ENCODE measurements at regions not wholly inside any gene's neighbourhood (a gene's known extent, or its start where the extent isn't known, plus 50 kb on each side); places are given as distances from the start of the nearest gene placed in this dataset.

DNA sequence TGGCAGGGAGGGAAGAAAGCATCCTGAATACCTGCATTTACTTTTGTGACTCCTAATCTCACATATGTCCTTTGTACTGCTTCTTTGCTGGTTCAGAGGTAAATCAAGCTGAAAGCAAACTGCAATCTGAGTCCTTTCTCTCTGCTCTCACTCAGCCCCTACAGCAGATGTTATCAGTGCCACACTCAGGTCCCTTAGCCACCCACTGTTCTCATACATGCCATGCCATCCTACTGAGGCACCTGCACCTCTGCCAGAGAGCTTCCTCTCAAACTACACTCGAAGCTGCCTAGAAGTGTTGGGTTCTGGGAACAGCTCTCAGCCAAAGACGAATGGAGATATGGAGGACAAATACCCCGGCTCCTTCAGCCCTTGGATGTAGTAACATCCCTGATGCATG is 244.5 kb downstream of the TXNL1 start:
- FAIRE-seq: no peak
- H3K9me3 ChIP-seq (replicated peaks; ENCODE audit: control insufficient read depth, insufficient read depth, low read depth, low read length): no peaks in the 10 kb centered on the region
- no TSS peak for BruUV-seq (replicated peaks)
- no peak for TF ChIP-seq GTF2A2 (tag; IDR thresholded peaks at IDR 0.05)
- TF ChIP-seq MYBL2 (IDR thresholded peaks at IDR 0.05; ENCODE audit: low read depth): no peak
- TF ChIP-seq MYBL2 (CRISPR knock-in tag; IDR thresholded peaks at IDR 0.05; ENCODE audit: borderline replicate concordance): no peak
- TF ChIP-seq NRF1 (conservative IDR thresholded peaks at IDR 0.05 in 1 of 2, IDR thresholded peaks at IDR 0.05 in 1 of 2): no peak
- no peak for TF ChIP-seq ASH1L (IDR thresholded peaks at IDR 0.05; ENCODE audit: borderline replicate concordance, low read depth, partially characterized antibody)
- TF ChIP-seq, protein P1, sequence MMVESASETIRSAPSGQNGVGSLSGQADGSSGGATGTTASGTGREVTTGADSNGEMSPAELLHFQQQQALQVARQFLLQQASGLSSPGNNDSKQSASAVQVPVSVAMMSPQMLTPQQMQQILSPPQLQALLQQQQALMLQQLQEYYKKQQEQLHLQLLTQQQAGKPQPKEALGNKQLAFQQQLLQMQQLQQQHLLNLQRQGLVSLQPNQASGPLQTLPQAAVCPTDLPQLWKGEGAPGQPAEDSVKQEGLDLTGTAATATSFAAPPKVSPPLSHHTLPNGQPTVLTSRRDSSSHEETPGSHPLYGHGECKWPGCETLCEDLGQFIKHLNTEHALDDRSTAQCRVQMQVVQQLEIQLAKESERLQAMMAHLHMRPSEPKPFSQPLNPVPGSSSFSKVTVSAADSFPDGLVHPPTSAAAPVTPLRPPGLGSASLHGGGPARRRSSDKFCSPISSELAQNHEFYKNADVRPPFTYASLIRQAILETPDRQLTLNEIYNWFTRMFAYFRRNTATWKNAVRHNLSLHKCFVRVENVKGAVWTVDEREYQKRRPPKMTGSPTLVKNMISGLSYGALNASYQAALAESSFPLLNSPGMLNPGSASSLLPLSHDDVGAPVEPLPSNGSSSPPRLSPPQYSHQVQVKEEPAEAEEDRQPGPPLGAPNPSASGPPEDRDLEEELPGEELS (CRISPR knock-in tag; IDR thresholded peaks at IDR 0.05; ENCODE audit: borderline replicate concordance): no peak
- no peak for TF ChIP-seq HCFC1 (IDR thresholded peaks at IDR 0.05; ENCODE audit: low read depth, low read length)
- no peak for TF ChIP-seq HNRNPUL1 (IDR thresholded peaks at IDR 0.05; ENCODE audit: low read length)
- no peak for TF ChIP-seq HNRNPL (IDR thresholded peaks at IDR 0.05; ENCODE audit: low read depth, low read length)
- TF ChIP-seq, protein P2, sequence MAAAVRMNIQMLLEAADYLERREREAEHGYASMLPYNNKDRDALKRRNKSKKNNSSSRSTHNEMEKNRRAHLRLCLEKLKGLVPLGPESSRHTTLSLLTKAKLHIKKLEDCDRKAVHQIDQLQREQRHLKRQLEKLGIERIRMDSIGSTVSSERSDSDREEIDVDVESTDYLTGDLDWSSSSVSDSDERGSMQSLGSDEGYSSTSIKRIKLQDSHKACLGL (CRISPR knock-in tag; IDR thresholded peaks at IDR 0.05; ENCODE audit: borderline replicate concordance, poor library complexity, severe bottlenecking): no peak
- in situ Hi-C loops (cut with MboI): no loop called here
- no peak overlapping the region for H3K4me2 ChIP-seq (ENCODE audit: insufficient read depth, low read length)
- H3K79me2 ChIP-seq (ENCODE audit: control insufficient read depth, insufficient read depth, low read length): no peaks in the 10 kb centered on the region
- no peaks in the 10 kb centered on the region for H3K27me3 ChIP-seq (ENCODE audit: control insufficient read depth in 2 of 2, insufficient read depth in 2 of 2, low read length in 2 of 2)
- H3K9me1 ChIP-seq (ENCODE audit: control insufficient read depth, insufficient read depth, low read length): no peaks in the 10 kb centered on the region
- DNase-seq (ENCODE audit: extremely low read depth in 1 of 4, low spot score in 3 of 4): no peak
- POLR2A ChIA-PET: no interaction called here
- no peaks in the 10 kb centered on the region for H4K20me1 ChIP-seq (replicated peaks; ENCODE audit: control insufficient read depth, insufficient read depth, low read length)
- CTCF ChIA-PET (ENCODE audit: low intra/inter-chr PET ratio): no interaction called here
- no peak for ATAC-seq
- H3K4me1 ChIP-seq (replicated peaks in 1 of 2; ENCODE audit: control insufficient read depth in 2 of 2, insufficient read depth in 2 of 2, low read length in 2 of 2): no peaks in the 10 kb centered on the region
- intact Hi-C loops (cut with micrococcal nuclease): no loop called here
- H3K36me3 ChIP-seq (ENCODE audit: control insufficient read depth, insufficient read depth, low read length): no peaks in the 10 kb centered on the region
- no peak overlapping the region for H3K9ac ChIP-seq (ENCODE audit: insufficient read depth in 1 of 2, low read depth in 2 of 2, low read length in 2 of 2)
- WGBS (ENCODE audit: insufficient coverage, low coverage, missing lambda C conversion rate): 0% methylated on average over 3 of the region's 3 CpGs
- no peak overlapping the region for H2AFZ ChIP-seq (ENCODE audit: low read depth, low read length)
- H3K27ac ChIP-seq (ENCODE audit: extremely low read depth, low read depth, low read length): no peak overlapping the region
- no peak overlapping the region for H3K4me3 ChIP-seq
